Mammary epithelial cell (primary cell): ENCODE measurements at regions not wholly inside any gene's neighbourhood (a gene's known extent, or its start where the extent isn't known, plus 50 kb on each side); places are given as distances from the start of the nearest gene placed in this dataset.

ENCODE experiments used
- CTCF ChIP-seq, 2 donors: IDR thresholded peaks in 1 of 2; conservative IDR thresholded peaks in 1 of 2; 2 replicates each; pipeline ENCODE4 v1.5.1; 2011 to 2012; ENCODE audit warnings: inconsistent platforms in 2 of 2, low read length in 2 of 2, mild to moderate bottlenecking in 2 of 2, control low read depth in 1 of 2, low read depth in 1 of 2; ENCODE audit not compliant: insufficient read depth in 1 of 2; ENCODE audit errors: extremely low read depth in 1 of 2
- EZH2 ChIP-seq: IDR thresholded peaks from 2 replicates; pipeline ENCODE4 v1.6.1; 2012; ENCODE audit warnings: low read length, inconsistent platforms, borderline replicate concordance

DNA sequence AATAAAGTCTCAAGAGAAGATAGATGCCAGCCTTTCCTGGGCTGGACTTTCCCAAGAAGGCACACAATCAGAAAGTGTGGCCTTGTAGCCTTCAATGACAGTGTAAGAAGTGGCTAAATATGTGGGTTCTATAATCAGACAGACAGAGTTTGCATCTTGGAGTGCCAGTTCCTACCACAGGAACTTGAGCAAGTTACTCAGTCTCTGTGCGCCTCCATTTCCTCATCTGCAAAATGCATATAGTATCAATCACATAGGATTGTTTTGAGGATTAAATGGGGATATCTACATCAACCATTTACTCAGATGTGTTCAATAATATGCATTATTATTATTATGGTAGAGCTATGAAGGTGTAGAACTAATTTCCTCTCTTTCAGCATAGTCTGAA, 176.8 kb upstream of the PTBP2 start:
- TF ChIP-seq CTCF (conservative IDR thresholded peaks at IDR 0.05 in 1 of 2, IDR thresholded peaks at IDR 0.05 in 1 of 2; ENCODE audit: extremely low read depth in 1 of 2, insufficient read depth in 1 of 2, low read depth in 1 of 2, low read length in 2 of 2) (no peak), EZH2 (no peak)
